Heart left ventricle (tissue), 16 donors: ENCODE measurements at regions not wholly inside any gene's neighbourhood (a gene's known extent, or its start where the extent isn't known, plus 50 kb on each side); places are given as distances from the start of the nearest gene placed in this dataset.

Source experiments
- ATAC-seq, 4 donors: fragments of 200-7000 bp; cut with Tn5 transposase; one replicate each; pipeline ENCODE4 v1.9.1; 2020 to 2022; ENCODE audit warnings: moderate library complexity in 4 of 4, mild to moderate bottlenecking in 3 of 4, moderate number of reproducible peaks in 1 of 4
- DNase-seq, 5 donors: peaks; one replicate each; pipeline ENCODE4 v3.0.0-alpha.2; 2020
- H3K27ac ChIP-seq, 12 donors: fragments of 200-600 bp; sonication (generic) in 4 of 12; one replicate each; pipeline versions ENCODE4 v1.5.0 to v1.8.0; 2016 to 2022; ENCODE audit warnings: mild to moderate bottlenecking in 2 of 12
- H3K27me3 ChIP-seq, 9 donors: fragments of 200-600 bp; sonication (generic) in 2 of 9; one replicate each; pipeline versions ENCODE4 v1.5.1 to v1.8.0; 2016 to 2022; ENCODE audit warnings: mild to moderate bottlenecking in 3 of 9
- H3K36me3 ChIP-seq, 9 donors: fragments of 200-600 bp; sonication (generic) in 2 of 9; one replicate each; pipeline versions ENCODE4 v1.5.0 to v1.8.0; 2018 to 2022; ENCODE audit warnings: mild to moderate bottlenecking in 2 of 9
- H3K4me1 ChIP-seq, 12 donors: fragments of 200-600 bp; sonication (generic) in 4 of 12; one replicate each; pipeline versions ENCODE4 v1.5.0 to v1.8.0; 2016 to 2022; ENCODE audit warnings: mild to moderate bottlenecking in 3 of 12
- H3K4me3 ChIP-seq, 12 donors: fragments of 200-600 bp; sonication (generic) in 4 of 12; one replicate each; pipeline versions ENCODE4 v1.5.0 to v1.8.0; 2017 to 2022; ENCODE audit warnings: mild to moderate bottlenecking in 9 of 12, moderate library complexity in 4 of 12
- H3K9me3 ChIP-seq, 12 donors: fragments of 200-600 bp; sonication (generic) in 4 of 12; one replicate each; pipeline versions ENCODE4 v1.5.0 to v1.8.0; 2016 to 2022; ENCODE audit warnings: mild to moderate bottlenecking in 1 of 12
- POLR2A ChIP-seq, 2 donors: fragments of 450-650 bp; IDR thresholded peaks; one replicate each; pipeline ENCODE4 v1.6.1; 2017; ENCODE audit warnings: antibody characterized with exemption in 2 of 2, mild to moderate bottlenecking in 2 of 2, moderate library complexity in 2 of 2
- WGBS, 4 donors: extraction: QIAGEN DNeasy Blood & Tissue Kit in 2 of 4; methylation state at CpG; one replicate each; pipeline versions ENCODE4 v1.1.5 to v1.1.7; 2013 to 2018; 5-methylcytosine and 5-hydroxymethylcytosine counted together
- intact Hi-C, 10 donors: fragments of 100-400 bp; cut with DNase I; formaldehyde crosslinking; loops; one replicate each; pipeline versions ENCODE4 v1.11.1 to v1.14.2; 2022
- TF ChIP-seq, protein P1 (sequence below), 12 donors: fragments of 200-600 bp; sonication (generic) in 4 of 12; IDR thresholded peaks; one replicate each; pipeline versions ENCODE4 v1.5.0 to v1.8.0; 2018 to 2022; ENCODE audit warnings: antibody characterized with exemption in 12 of 12, mild to moderate bottlenecking in 5 of 12
- donor health status: ischemic (EF 13 %, LVEDD 7.1; RV severe dilation, severe dysfunction).
- donor health status: healthy with polysubstance abuse.
- donor health status: DM: no; HTN: yes; CAD: no.
- donor health status: DM: no; HTN: no; CAD: no.
- donor health status: ischemic (EF 25% LVEDD 6.9; RV normal size, moderate dysfunction).
- donor health status: ischemic (EF 25% LVEDD 5.7; RV mildly dilated, moderate dysfunction).
- donor health status: healthy.
- donor health status: DM: yes; HTN: yes; CAD: no.
- donor health status: ischemic (EF 35%, LVEDD 5.7; RV mildly dilated, moderate dysfunction).
- donor health status: nonischemic (EF 11% LVEDD 7.7; RV severe dilation, severe dysfunction).
- donor health status: DM: yes; HTN: yes; CAD: no.
- donor health status: PGD.
- donor health status: ischemic (EF 29% LVEDD 5.4; RV normal size, mild dysfunction).
- donor health status: nonischemic (EF 23%, LVEDD 6.1; RV moderate dilation, normal function).

DNA sequence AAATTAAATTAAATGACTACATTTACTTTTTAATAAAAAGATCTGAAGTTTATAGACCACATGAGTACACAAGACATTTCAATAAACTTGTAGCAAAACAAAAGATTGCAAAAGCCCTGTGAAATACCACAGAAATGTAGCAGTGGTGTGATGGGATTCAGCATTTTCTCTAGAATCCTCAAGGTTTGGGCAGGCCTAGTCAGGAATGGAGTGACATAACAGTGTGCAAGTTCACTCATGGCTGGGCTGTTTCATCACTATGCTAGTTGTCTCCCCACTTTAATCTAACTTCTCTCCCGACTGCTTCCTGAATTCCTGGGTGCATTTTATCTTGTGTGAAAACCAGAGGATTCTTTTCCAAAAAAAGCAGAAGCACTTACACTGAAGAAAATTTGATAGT lies 1089.9 kb upstream of the DDX18 start:
- TF ChIP-seq, protein P1, sequence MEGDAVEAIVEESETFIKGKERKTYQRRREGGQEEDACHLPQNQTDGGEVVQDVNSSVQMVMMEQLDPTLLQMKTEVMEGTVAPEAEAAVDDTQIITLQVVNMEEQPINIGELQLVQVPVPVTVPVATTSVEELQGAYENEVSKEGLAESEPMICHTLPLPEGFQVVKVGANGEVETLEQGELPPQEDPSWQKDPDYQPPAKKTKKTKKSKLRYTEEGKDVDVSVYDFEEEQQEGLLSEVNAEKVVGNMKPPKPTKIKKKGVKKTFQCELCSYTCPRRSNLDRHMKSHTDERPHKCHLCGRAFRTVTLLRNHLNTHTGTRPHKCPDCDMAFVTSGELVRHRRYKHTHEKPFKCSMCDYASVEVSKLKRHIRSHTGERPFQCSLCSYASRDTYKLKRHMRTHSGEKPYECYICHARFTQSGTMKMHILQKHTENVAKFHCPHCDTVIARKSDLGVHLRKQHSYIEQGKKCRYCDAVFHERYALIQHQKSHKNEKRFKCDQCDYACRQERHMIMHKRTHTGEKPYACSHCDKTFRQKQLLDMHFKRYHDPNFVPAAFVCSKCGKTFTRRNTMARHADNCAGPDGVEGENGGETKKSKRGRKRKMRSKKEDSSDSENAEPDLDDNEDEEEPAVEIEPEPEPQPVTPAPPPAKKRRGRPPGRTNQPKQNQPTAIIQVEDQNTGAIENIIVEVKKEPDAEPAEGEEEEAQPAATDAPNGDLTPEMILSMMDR (IDR thresholded peaks at IDR 0.05) = no peak
- no peak for TF ChIP-seq POLR2A (IDR thresholded peaks at IDR 0.05)
- Histone ChIP-seq H3K27ac (no peak overlapping the region), H3K27me3 (no peaks in the 10 kb centered on the region), H3K4me1 (no peaks in the 10 kb centered on the region), H3K4me3 (no peak overlapping the region), H3K9me3 (peaks cover 0 to 4% (median 0%) of the 10 kb centered on the region in 12 donors), H3K36me3 (no peaks in the 10 kb centered on the region)
- 25 to 39% (median 34%) methylated on average over 1 of the region's 1 CpG for WGBS, 4 donors
- DNase-seq (no peak), ATAC-seq (no peak)
- intact Hi-C loops = no loop called here

DNA sequence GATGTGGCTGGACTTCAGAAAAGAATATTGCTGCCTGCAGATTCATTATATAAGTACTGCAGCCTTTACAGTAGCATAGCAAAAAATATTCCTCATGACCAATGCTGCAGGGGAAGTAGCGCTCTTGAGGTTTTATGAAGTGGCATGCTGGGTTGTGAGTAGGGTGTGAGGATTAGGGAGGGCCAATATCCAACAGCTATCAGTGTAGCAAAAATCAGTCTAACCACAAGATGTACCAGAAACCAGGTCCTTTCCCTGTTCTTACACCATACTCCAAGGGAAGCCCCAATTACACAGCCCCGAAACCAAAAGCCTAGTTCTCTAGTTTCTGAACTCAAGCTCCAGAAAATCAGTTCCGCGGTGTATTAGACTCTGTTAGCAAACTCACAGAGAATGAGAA lies 1082.2 kb upstream of the DDX18 start:
- TF ChIP-seq POLR2A (IDR thresholded peaks at IDR 0.05) = no peak
- TF ChIP-seq, protein P1 (IDR thresholded peaks at IDR 0.05) = no peak
- no peak overlapping the region for H3K27ac ChIP-seq
- no peak for ATAC-seq
- no peaks in the 10 kb centered on the region for H3K27me3 ChIP-seq
- H3K9me3 ChIP-seq = no peaks in the 10 kb centered on the region
- 92 to 98% (median 96%) methylated on average over 4 of the region's 4 CpGs for WGBS, 4 donors
- no peaks in the 10 kb centered on the region for H3K4me1 ChIP-seq
- DNase-seq = no peak
- H3K36me3 ChIP-seq = no peaks in the 10 kb centered on the region
- H3K4me3 ChIP-seq = no peak overlapping the region
- intact Hi-C loops = no loop called here

DNA sequence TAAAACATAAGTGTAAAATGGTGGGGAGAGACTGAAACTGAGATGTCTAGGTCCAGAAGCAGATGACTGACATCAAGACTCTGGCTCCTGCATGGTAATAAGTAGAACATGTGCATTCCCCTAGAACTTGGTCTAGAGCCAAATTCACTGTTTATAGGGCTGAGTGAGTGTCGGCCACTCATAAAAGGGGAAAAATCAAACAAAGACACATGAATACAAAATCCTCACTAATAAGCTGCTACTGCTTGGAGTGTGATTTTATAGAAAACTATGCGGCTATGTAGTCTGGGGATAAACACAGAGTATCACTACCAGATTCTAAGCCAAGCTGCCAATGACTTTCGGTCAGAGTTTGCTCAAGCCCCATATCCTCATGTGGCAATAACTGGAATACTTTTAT lies 1080.8 kb upstream of the DDX18 start:
- no peak for TF ChIP-seq POLR2A (IDR thresholded peaks at IDR 0.05)
- TF ChIP-seq, protein P1 (IDR thresholded peaks at IDR 0.05) = no peak
- ATAC-seq = no peak
- H3K27ac ChIP-seq = no peak overlapping the region
- no peaks in the 10 kb centered on the region for H3K9me3 ChIP-seq
- H3K4me1 ChIP-seq = no peaks in the 10 kb centered on the region
- DNase-seq = no peak
- H3K27me3 ChIP-seq = no peaks in the 10 kb centered on the region
- H3K36me3 ChIP-seq = no peaks in the 10 kb centered on the region
- intact Hi-C loops = no loop called here
- H3K4me3 ChIP-seq = no peak overlapping the region
- 78 to 90% (median 87%) methylated on average over 3 of the region's 3 CpGs for WGBS, 4 donors

DNA sequence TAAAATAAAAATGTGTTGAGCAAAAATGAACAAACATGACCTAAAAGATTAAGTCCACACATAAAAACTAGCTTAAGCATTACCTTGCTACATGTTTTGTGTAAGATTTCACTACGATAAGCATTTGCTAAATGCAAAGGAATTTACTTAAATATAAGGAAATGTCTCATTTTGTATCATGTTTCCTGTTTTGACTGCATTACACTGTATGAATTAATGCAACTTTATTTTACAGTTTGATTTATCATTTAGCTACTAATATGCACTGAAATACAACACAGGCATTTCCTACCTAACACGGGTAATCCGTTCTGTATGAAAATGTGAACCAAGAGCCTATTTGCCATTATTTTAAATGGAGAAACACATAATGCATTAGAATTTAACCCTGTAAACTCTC lies 1076.5 kb upstream of the DDX18 start:
- intact Hi-C loops = no loop called here
- ATAC-seq = no peak
- WGBS, 4 donors = 65 to 71% (median 69%) methylated on average over 3 of the region's 3 CpGs

More for the DNA sequence above, 1076.5 kb upstream of the DDX18 start:
- Histone ChIP-seq H3K27ac (no peak overlapping the region), H3K9me3 (no peaks in the 10 kb centered on the region), H3K4me3 (no peak overlapping the region), H3K36me3 (no peaks in the 10 kb centered on the region), H3K27me3 (no peaks in the 10 kb centered on the region), H3K4me1 (no peaks in the 10 kb centered on the region)
- no peak for DNase-seq
- TF ChIP-seq, protein P1 (IDR thresholded peaks at IDR 0.05) = no peak
- TF ChIP-seq POLR2A (IDR thresholded peaks at IDR 0.05) = no peak
